GM19240 (cell line): ENCODE measurements at regions not wholly inside any gene's neighbourhood (a gene's known extent, or its start where the extent isn't known, plus 50 kb on each side); places are given as distances from the start of the nearest gene placed in this dataset.

ENCODE experiments used
- DNase-seq: peaks from one replicate; pipeline ENCODE4 v3.0.0; 2011; ENCODE audit warnings: low spot score; ENCODE audit not compliant: insufficient read length

DNA sequence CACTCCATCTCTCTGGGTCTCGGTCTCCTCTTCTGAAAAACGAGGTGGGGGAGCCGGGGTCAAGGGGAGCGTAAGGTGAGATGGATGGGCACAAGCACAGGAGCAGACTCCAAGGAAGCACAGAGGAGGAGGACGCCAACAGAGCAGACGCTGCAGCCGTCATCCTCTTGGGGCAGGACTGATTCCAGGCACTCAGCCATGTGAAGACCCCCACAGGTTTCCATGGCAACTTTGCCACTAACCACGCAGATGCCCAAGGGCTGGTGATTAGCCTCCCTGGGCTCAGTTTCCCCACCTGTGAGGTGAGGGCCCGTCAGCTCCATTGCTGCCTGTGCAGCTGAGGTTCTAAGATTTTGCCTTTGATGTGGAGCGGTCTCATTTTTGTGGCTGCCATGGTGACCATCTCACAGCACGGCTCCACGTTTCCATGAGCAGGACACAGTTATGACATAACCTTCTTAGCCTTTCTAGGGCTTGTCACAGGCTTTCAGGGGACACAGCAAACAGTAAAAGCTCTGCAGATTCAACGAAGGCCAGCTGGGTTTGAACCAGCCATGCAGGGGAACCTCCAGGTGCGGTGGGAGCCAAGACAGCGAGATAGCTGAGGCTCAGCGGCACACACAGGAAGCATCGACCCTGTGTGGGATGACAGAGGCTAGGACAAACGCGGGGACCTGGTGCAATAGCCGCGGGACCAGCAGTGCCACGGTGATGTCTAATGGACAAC is 170.3 kb downstream of the NUP210 start:
- no peak for DNase-seq

DNA sequence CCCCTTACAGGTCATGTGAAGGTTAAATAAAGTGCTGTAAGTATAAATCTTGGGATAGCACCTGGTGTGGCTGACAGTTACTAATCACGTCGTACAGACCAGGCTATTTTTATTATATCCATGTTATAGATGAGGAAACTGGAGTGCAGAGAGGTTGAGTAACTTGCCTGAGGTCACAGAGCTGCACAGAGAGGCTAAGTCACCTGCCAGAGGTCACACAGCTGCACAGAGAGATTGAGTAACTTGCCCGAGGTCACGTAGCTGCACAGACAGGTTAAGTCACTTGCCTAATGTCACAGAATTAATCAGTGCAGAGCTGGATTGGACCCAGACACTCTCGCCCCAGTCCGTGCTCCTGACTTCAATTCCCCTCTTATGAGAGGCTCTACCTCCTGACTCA is 171.5 kb downstream of the NUP210 start:
- DNase-seq: no peak

GRCh38 chr3:13245615-13245978 is 172.4 kb upstream of the IQSEC1 start:
- no peak for DNase-seq

DNA sequence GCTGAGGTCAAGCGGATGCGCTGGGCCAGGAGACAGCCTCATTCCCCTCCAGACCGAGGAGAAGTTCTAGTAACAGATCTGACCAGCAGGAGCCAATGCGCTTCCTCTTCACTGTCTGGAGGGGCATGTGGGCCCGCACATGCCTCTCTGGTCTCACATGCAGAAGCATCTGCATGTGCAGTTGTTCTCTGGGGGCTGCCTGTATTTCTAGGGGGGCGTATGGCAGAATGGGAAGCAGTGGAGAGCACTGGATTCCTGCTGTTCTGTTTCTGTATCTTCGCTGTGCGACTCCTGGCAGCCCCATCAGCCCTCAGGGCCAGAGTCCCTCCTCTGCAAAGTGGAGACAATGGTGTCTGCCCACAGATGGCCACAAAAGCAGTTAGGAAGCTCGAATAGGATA is 170.4 kb upstream of the IQSEC1 start:
- DNase-seq: no peak

- no peak for DNase-seq
Measured at GRCh38 chr3:13242364-13242737, 169.1 kb upstream of the IQSEC1 start.

- no peak for DNase-seq
Measured at GRCh38 chr3:13241621-13242363, 168.6 kb upstream of the IQSEC1 start.

DNA sequence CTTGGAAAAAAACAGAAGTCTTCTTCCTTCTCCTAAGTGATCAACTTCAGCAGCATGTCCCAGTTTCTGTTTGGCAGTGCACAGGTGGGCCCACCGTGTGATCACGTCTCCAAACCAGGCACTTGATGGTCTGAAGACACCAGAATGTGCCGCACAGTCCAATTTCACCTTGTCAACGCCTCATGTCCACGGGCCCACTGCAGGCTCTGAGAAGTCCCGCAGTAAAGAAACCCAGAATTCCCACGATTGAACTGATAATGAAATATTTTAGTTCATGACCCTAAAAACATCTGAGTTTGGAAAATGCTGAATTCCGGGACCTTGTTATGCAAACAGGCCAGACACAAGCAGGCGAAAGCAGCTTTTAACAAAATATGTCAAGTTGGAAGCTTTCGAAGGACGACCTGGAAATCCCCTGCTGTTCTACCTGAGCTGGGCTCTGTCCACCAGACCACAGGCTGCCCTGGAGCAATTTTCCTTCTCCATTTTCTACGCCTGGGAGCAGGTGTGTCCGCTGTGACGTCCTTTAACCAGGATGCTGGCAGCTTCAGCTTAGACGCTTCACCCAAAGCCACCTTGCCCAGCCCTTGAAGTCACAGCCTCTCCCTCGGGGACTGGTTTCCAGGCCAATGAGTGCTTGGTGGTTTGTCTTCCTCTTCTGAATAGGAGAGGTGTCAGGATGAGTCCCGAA is 167.8 kb upstream of the IQSEC1 start:
- no peak for DNase-seq

DNA sequence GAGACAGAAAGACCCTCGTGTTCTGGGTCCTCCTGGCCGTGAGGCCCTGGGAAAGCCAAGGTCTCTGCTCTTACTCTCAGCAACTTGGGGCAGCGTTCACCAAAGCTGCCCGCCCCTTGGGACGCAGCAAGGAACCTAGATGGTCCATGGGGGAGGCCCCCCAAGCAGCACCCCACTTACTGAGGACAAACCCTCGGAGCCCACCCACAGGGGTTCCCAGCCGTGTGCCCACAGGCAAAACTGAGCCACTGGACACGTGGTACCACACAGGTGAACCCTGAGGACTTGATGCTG is 166.2 kb upstream of the IQSEC1 start:
- no peak for DNase-seq

GRCh38 chr3:13238687-13239466 is 165.6 kb upstream of the IQSEC1 start:
- DNase-seq: no peak

DNA sequence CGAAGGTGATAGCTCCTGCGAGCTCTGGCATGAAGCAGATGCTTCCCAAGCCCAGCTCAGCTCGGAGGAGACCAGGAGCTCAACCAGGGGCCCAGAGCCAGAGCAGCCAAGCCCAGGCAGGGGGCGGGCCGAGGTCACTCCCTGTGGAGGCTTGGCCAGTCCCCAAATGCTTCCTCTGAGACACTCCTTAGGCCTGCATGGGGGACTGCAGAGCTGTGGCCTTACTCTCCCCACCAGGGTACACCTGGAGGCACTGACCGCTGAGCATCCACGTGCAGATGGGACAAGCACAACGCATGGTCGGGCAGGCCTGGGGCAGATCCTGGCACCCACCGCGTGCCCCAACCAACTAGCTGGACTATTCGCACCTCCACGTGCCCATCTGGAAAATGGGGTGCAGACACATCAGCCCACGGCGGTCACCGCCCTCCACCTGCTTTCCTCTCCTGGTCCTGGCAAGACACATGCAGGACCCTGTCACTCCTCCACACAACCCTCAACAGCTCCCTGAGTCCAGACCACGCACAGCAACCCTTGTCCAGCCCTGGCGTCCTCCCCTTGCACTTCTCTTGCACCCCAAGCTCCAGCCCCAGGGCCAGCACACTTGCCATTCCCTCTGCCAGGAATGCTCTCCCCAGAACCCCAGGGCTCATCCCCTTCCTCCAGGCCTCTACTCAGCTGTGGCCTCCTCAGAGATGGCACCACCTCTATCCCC is 164.7 kb upstream of the IQSEC1 start:
- no peak for DNase-seq

DNA sequence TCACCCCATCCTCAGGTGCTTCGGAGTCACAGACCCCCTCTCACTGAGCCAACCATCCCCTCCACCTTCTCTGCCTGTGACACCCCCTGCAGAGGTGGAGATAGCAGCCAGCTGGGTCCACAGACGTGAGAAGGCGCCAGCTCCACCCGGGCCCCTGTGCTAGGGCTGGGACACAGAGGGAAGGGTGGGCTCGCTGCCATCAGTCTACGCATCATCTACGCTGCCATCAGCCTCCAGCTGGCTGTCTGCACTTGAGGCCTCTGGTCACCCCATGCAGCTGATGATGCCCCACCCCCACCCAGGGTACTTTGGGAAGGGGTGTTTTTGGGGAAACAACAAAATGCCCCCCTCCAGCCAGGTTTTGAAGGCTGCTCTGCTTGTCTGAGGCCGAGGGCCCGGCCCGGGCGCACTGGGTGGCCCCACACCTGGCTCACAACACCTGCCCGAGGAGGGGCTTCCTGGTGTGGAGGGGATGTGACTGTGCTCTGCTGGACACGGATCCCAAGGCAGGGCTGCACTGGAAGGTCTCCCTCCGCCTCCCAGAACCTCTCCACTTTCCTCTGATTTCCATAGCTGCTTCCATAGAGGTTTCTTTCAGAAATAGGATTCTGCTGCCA is 163.4 kb upstream of the IQSEC1 start:
- no peak for DNase-seq

DNA sequence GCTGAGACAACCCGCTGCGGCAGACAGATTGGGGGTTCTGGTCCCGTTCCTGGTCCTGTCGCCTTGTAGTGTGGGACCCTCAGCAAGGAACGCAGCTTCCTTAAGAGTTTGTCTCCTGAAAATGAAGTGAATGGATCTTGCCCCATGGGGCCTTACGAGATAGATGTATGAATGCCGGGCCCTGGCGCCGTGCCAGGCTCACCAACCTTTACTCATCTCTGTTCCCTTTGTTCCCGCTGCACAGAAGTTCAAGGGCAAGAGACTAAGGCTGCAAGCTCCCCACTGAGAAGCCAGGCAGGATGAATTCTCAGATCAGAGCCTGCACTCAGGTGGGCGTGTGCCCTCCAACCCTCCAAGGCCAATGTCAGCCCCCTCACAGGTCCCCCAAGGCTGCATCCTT is 162.7 kb upstream of the IQSEC1 start:
- no peak for DNase-seq

GRCh38 chr3:13235079-13235478 is 161.8 kb upstream of the IQSEC1 start:
- DNase-seq: no peak

DNA sequence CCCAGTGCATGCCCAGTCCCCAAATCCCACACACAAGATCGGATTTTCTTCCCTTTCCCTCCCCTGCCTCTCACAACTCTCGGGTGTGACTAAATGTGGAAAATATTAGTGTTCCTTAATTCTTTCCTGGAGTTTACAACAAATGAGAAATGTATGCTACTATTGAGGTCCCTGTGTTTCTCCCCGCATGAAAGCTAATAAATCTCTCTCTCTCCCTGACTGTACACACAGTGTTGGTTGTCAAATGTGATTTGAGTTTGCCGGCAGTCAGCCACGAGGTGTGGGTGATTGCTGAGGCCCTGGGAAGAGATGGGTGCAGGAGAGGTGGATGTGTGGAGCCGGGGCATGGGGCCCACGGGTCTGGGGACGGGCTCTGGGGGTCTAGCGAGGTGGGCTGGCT is 161.4 kb upstream of the IQSEC1 start:
- no peak for DNase-seq

DNA sequence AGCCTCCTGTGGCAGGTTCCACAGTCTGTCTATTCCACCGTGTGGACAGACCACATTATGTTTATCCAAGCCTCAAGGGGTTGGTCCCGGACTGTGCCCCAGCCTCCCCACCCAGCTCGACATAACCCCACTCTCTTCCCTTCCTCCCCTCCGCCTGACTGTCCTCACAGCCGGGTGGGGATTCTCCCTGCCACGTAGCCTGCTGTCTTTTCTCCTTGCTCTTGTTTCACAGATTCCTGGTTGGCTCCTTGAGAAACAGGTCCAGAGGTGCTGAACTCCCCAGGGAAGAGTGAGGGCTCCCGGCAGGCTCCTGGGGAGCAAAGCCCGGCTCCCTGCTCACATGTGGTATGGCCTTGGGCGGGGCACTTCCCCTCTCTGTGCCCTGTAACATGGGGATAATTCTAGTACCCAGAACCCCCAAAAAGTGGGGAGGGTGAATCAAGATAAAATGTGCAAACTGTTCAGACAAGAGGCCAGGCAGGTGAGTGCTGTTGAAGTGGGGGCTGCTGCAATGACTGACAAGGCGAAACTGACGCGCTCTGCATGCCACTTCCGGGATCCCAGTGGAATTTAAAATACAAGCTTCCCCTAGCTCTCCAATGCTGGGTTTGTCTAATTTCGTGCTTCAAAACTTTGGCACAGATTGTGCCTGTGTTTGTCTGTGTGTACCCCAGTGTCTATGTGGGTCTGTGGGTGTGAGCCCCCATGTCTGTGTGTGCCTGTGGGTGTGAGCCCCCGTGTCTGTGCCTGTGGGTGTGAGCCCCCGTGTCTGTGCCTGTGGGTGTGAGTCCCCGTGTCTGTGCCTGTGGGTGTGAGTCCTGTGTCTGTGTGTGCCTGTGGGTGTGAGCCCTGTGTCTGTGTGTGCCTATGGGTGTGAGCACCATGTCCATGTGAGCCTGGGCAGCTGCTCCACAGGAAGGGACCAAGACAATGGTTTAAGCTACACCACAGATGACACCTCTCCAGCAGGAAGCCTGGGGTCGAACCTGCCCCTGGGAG is 160.6 kb upstream of the IQSEC1 start:
- no peak for DNase-seq

DNA sequence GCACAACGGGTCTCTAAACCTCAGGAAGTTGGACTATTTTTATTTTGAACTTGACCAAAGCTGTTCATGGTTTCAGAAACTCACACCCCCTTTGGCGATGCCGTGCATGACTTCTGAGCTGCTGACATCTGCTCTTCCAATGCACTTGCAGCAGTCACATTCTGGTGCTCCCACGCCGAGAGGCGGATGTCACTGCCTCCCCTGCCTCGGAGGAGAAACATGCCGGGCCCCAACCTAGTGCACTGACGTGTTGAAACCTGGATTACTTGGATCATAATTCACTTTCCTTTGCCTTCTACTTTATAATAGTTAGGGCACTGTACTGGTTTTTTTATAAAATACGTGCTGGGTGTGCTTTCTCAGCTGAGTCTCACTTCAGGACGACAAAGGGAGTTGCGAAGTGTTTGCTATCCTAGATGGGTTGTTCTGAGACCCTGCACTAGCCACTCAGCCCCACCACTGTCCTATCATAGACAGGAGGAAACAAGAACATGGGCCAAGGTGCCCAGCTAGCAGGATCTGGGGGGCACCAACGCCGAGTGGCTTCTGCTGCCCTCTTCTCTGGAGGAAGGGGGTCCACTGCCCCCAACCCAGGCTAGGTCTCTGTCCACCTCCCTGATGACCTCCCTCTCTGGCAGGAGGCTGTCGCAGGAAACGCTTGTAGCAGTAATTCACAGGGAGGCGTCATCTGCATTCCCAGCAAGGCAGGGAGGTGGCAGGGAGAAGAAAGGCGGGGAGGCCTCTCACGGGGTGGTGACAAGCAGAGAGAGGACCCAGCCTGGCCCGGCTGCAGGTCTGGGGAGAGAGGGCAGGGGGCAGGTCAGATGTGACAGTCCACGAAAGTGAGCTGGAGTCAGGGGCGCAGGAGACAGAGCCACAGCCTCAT is 158.8 kb upstream of the IQSEC1 start:
- DNase-seq: no peak

DNA sequence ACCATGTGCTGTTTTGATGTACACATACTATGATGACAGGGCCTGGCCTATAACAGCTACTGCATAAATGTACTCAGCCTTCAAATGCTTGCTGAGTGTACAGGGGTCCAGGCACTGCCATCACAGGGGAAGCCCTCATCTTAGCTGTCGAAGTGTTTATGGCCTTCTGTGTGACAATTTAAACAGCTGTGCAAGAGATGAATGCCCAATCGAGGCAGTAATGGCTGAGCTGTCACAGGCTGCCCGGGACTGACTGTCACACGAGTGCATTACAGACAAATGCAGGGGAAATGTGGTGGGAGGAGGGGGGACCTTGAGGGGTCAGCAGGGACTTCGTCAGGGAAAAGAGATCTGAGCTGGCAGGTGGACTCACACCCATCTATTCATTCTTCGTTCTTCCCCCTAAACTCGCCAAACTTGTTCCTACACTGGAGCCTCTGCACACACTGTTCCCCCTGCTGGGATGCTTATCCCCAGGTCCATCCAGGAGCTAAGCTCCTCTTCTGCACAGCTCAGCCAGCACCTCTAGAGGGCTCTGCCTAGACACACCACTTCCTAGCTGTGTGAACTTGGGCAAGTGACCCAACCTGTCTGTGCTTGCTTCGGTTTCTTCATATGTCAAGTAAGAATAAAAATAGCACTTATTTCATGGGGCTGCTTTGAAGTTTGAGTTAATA is 156.2 kb upstream of the IQSEC1 start:
- peak; percentile 42 for DNase-seq

DNA sequence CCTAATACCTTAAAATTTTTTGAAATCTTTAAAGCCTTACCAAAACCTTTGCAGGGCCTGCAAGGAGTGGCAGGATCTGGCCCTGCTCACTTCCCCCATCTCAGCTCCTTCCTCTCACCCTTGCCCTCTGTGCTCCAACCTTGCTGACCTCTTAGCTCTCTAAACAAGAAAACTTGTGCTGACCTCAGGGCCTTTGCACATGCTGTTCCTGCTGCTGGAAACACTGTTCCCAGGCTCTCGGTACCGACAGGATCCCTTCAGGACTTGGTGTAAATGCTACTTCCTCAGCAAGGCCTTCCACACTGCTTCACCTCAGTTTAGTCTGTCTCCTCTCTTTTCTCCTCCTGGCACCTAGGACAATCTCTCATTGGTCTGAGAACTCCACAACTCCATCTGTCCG is 155.4 kb upstream of the IQSEC1 start:
- no peak for DNase-seq
